ENCODE measurements at regions not wholly inside any gene's neighbourhood (a gene's known extent, or its start where the extent isn't known, plus 50 kb on each side); places are given as distances from the start of the nearest gene placed in this dataset.

- TF ChIP-seq CTCF (conservative IDR thresholded peaks at IDR 0.05 in 1 of 2, IDR thresholded peaks at IDR 0.05 in 1 of 2; ENCODE audit: low read depth in 1 of 2, low read length in 2 of 2) (no peak), EZH2 (IDR thresholded peaks at IDR 0.05; ENCODE audit: low read length, missing control alignments) (no peak)
Observed at GRCh38 chr3:88616413-88616812, 466.7 kb downstream of the C3orf38 start.
